Endothelial cell of umbilical vein (primary cell): ENCODE measurements at regions not wholly inside any gene's neighbourhood (a gene's known extent, or its start where the extent isn't known, plus 50 kb on each side); places are given as distances from the start of the nearest gene placed in this dataset.

Experiments used
- BruUV-seq: library from RNA; stranded (reverse); fragments of 400-500 nt; replicated peaks from 2 replicates; lab custom pipeline; 2021; lab: Mats Ljungman, UMichigan
- CTCF ChIA-PET: fragments of 300-600, 350-600 bp; sonication (Branson Sonifier 250); formaldehyde crosslinking; loops from one replicate; lab custom pipeline; 2021; ENCODE audit warnings: antibody characterized with exemption, inconsistent platforms; lab: Charles Lee
- POLR2A ChIA-PET: fragments of 300-600, 350-600 bp; sonication (Branson Sonifier 250); formaldehyde crosslinking; loops from one replicate; lab custom pipeline; 2021; ENCODE audit warnings: antibody characterized with exemption, inconsistent platforms; lab: Charles Lee
- DNase-seq: peaks from one replicate; pipeline ENCODE4 v3.0.0-alpha.2; 2011; ENCODE audit warnings: low read depth, low spot score
- FAIRE-seq: peaks from 2 replicates; lab custom pipeline; 2011; peaks lifted over from hg19 to GRCh38; lab: Jason Lieb, UNC
- H2AFZ ChIP-seq: 2 replicates; pipeline ENCODE4 v1.6.0; 2012; ENCODE audit warnings: low read depth, low read length, control low read depth, inconsistent platforms
- H3K27ac ChIP-seq: 2 replicates; pipeline ENCODE4 v1.5.1; 2011; ENCODE audit warnings: low read depth, mild to moderate bottlenecking, control low read depth, low read length, moderate library complexity; ENCODE audit not compliant: insufficient read depth
- H3K27me3 ChIP-seq, 2 experiments: 2 replicates each; pipeline versions ENCODE4 v1.6.0 to v1.6.1; 2011; ENCODE audit warnings: low read length in 2 of 2, mixed read lengths in 1 of 2; ENCODE audit not compliant: control insufficient read depth in 2 of 2, insufficient read depth in 2 of 2
- H3K36me3 ChIP-seq, 2 experiments: 2 replicates in 1 of 2; 3 replicates in 1 of 2; pipeline ENCODE4 v1.5.1; 2011; ENCODE audit warnings: low read length in 2 of 2, mild to moderate bottlenecking in 1 of 2, moderate library complexity in 1 of 2; ENCODE audit not compliant: control insufficient read depth in 2 of 2, insufficient read depth in 2 of 2; ENCODE audit errors: extremely low read depth in 1 of 2
- H3K4me1 ChIP-seq: 3 replicates; pipeline ENCODE4 v1.5.1; 2011; ENCODE audit warnings: mild to moderate bottlenecking, low read length; ENCODE audit not compliant: control insufficient read depth, insufficient read depth; ENCODE audit errors: extremely low read depth
- H3K4me2 ChIP-seq: 2 replicates; pipeline ENCODE4 v1.6.1; 2011; ENCODE audit warnings: low read length, control low read depth, mixed read lengths; ENCODE audit not compliant: insufficient read depth
- H3K4me3 ChIP-seq, 3 experiments: fragments of 200-600 bp in 1 of 3; sonication (generic), shearing (Covaris generic) in 1 of 3; replicated peaks in 1 of 3; 2 replicates each; pipeline ENCODE4 v1.5.1; 2011 to 2016; ENCODE audit warnings: control low read depth in 3 of 3, low read length in 3 of 3, mild to moderate bottlenecking in 2 of 3, inconsistent platforms in 1 of 3, low read depth in 1 of 3, moderate library complexity in 1 of 3; ENCODE audit not compliant: insufficient read depth in 1 of 3
- H3K79me2 ChIP-seq: 2 replicates; pipeline ENCODE4 v1.6.0; 2012; ENCODE audit warnings: low read length, inconsistent platforms; ENCODE audit not compliant: control insufficient read depth, insufficient read depth
- H3K9ac ChIP-seq: replicated peaks from 2 replicates; pipeline ENCODE3; 2011; ENCODE audit warnings: low read length, control low read depth; ENCODE audit not compliant: insufficient read depth; ENCODE audit errors: extremely low read depth
- H3K9me1 ChIP-seq: replicated peaks from 3 replicates; pipeline ENCODE4 v1.6.0; 2011; ENCODE audit warnings: mild to moderate bottlenecking, low read length; ENCODE audit not compliant: control insufficient read depth, insufficient read depth; ENCODE audit errors: extremely low read depth
- H3K9me3 ChIP-seq: replicated peaks from 2 replicates; pipeline ENCODE4 v1.5.1; 2012; ENCODE audit warnings: low read length, inconsistent platforms; ENCODE audit not compliant: control insufficient read depth, insufficient read depth
- H4K20me1 ChIP-seq: replicated peaks from 2 replicates; pipeline ENCODE3; 2011; ENCODE audit warnings: mild to moderate bottlenecking, low read length; ENCODE audit not compliant: control insufficient read depth, insufficient read depth; ENCODE audit errors: extremely low read depth
- EZH2 ChIP-seq: IDR thresholded peaks from 2 replicates; pipeline ENCODE4 v1.6.1; 2012; ENCODE audit warnings: borderline replicate concordance, low read depth, mild to moderate bottlenecking, moderate library complexity, low read length, inconsistent platforms; ENCODE audit not compliant: severe bottlenecking
- FOS ChIP-seq: IDR thresholded peaks from 2 replicates; pipeline ENCODE4 v1.6.1; 2011; ENCODE audit warnings: mild to moderate bottlenecking, low read length, moderate library complexity, borderline replicate concordance; ENCODE audit not compliant: insufficient read depth
- GATA2 ChIP-seq: IDR thresholded peaks from 2 replicates; pipeline ENCODE4 v1.7.0; 2011; ENCODE audit warnings: low read depth, mild to moderate bottlenecking, moderate library complexity, mixed read lengths, low read length; ENCODE audit not compliant: insufficient read length, insufficient read depth
- JUN ChIP-seq: IDR thresholded peaks from 2 replicates; pipeline ENCODE4 v1.6.1; 2011; ENCODE audit warnings: borderline replicate concordance, low read depth; ENCODE audit not compliant: insufficient read length, insufficient read depth
- MYC ChIP-seq: IDR thresholded peaks from one replicate; pipeline ENCODE4 v1.6.1; 2011; ENCODE audit warnings: mild to moderate bottlenecking, low read depth, low read length
- POLR2A ChIP-seq: IDR thresholded peaks from 2 replicates; pipeline ENCODE4 v1.6.1; 2012; ENCODE audit warnings: low read depth, mild to moderate bottlenecking, control low read depth, low read length
- POLR2AphosphoS5 ChIP-seq: IDR thresholded peaks from 2 replicates; pipeline ENCODE4 v1.6.1; 2012; ENCODE audit warnings: low read depth, mild to moderate bottlenecking, control low read depth, low read length, moderate library complexity; ENCODE audit not compliant: insufficient read depth
- dilution Hi-C: fragments of 300-500 bp; cut with MboI; formaldehyde crosslinking; loops from one replicate; pipeline ENCODE4 v1.15.0; 2019; ENCODE audit warnings: low sequenced_read_pairs; ENCODE audit not compliant: extremely low pct_ligation_motif_present
- intact Hi-C: fragments of 100-400 bp; cut with micrococcal nuclease; formaldehyde crosslinking; loops from one replicate; pipeline ENCODE4 v1.10.0; 2022
- TF ChIP-seq, protein P1 (sequence below): IDR thresholded peaks from 2 replicates; pipeline ENCODE4 v1.6.1; 2011; ENCODE audit not compliant: insufficient read depth, insufficient read length
- TF ChIP-seq, protein P2 (sequence below), 2 donors: IDR thresholded peaks; 1 replicate in 1 of 2; 2 replicates in 1 of 2; pipeline ENCODE4 v1.5.1; 2011; ENCODE audit warnings: low read length in 2 of 2, mild to moderate bottlenecking in 2 of 2, moderate library complexity in 2 of 2, control low read depth in 1 of 2, inconsistent platforms in 1 of 2, low read depth in 1 of 2; ENCODE audit not compliant: insufficient read depth in 1 of 2; ENCODE audit errors: extremely low read depth in 1 of 2

DNA sequence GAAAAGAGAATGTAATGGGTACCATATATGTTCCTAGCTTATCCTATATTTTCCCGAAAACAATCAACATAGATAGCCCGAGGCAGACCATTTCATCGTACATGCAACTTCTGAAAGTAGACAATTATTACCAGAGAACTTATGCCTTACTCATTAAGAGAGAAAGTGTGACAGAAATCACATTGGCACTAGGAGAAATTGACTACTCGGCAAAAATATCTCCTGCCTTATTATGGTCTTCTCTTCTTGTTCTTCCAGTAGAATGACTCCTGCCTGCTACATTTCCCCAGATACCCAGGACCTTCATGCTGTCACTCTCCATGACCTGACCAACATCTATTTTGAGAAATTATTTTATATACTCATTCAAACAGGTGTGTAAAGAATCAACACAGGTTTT lies 1015.7 kb downstream of the TUSC7 start:
- intact Hi-C loops (loop anchor here (10.0 kb wide), 2 partner anchors 169 to 269 kb away; no protein-coding TSS in a partner anchor), dilution Hi-C loops (no loop called here)
- BruUV-seq, result no TSS peak
- FAIRE-seq (no peak), DNase-seq (no peak)
- Histone ChIP-seq H3K79me2 (no peaks in the 10 kb centered on the region), H3K4me2 (no peak overlapping the region), H4K20me1 (no peaks in the 10 kb centered on the region), H3K4me3 (no peak overlapping the region), H3K27me3 (peaks cover 0 to 1% of the 10 kb centered on the region in 2 experiments), H3K27ac (no peak overlapping the region), H3K9me1 (peaks cover 3% of the 10 kb centered on the region), H2AFZ (no peak overlapping the region), H3K9me3 (no peaks in the 10 kb centered on the region), H3K9ac (no peak overlapping the region), H3K36me3 (no peaks in the 10 kb centered on the region), H3K4me1 (no peaks in the 10 kb centered on the region)
- POLR2A ChIA-PET, result no interaction called here
- no peak for TF ChIP-seq FOS
- no peak for TF ChIP-seq POLR2A
- no peak for TF ChIP-seq GATA2
- no peak for TF ChIP-seq EZH2
- TF ChIP-seq, protein P1, sequence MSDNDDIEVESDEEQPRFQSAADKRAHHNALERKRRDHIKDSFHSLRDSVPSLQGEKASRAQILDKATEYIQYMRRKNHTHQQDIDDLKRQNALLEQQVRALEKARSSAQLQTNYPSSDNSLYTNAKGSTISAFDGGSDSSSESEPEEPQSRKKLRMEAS, result no peak
- no peak for TF ChIP-seq MYC
- TF ChIP-seq, protein P2, sequence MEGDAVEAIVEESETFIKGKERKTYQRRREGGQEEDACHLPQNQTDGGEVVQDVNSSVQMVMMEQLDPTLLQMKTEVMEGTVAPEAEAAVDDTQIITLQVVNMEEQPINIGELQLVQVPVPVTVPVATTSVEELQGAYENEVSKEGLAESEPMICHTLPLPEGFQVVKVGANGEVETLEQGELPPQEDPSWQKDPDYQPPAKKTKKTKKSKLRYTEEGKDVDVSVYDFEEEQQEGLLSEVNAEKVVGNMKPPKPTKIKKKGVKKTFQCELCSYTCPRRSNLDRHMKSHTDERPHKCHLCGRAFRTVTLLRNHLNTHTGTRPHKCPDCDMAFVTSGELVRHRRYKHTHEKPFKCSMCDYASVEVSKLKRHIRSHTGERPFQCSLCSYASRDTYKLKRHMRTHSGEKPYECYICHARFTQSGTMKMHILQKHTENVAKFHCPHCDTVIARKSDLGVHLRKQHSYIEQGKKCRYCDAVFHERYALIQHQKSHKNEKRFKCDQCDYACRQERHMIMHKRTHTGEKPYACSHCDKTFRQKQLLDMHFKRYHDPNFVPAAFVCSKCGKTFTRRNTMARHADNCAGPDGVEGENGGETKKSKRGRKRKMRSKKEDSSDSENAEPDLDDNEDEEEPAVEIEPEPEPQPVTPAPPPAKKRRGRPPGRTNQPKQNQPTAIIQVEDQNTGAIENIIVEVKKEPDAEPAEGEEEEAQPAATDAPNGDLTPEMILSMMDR (IDR thresholded peaks at IDR 0.05; ENCODE audit: extremely low read depth in 1 of 2, insufficient read depth in 1 of 2, low read depth in 1 of 2, low read length in 2 of 2), result no peak
- TF ChIP-seq JUN, result no peak
- no peak for TF ChIP-seq POLR2AphosphoS5
- CTCF ChIA-PET, result no interaction called here
